Common myeloid progenitor, CD34-positive (primary cell): ENCODE measurements at regions not wholly inside any gene's neighbourhood (a gene's known extent, or its start where the extent isn't known, plus 50 kb on each side); places are given as distances from the start of the nearest gene placed in this dataset.

Experiments used
- CTCF ChIA-PET: fragments of 350-600 bp; sonication (Branson Sonifier 250); formaldehyde crosslinking; loops from one replicate; lab custom pipeline; 2021; ENCODE audit warnings: antibody characterized with exemption; lab: Charles Lee
- POLR2A ChIA-PET: fragments of 350-600 bp; sonication (Branson Sonifier 250); formaldehyde crosslinking; loops from one replicate; lab custom pipeline; 2021; ENCODE audit warnings: antibody characterized with exemption; lab: Charles Lee
- DNase-seq, 3 donors: peaks; one replicate each; pipeline versions ENCODE4 v3.0.0 to v3.0.0-alpha.2; 2013
- H3K27ac ChIP-seq, 2 experiments: 1 replicate in 1 of 2; 2 replicates in 1 of 2; pipeline ENCODE4 v1.7.0; 2013; ENCODE audit warnings: inconsistent platforms in 2 of 2, low read length in 2 of 2, mild to moderate bottlenecking in 2 of 2, low read depth in 1 of 2, moderate library complexity in 1 of 2; ENCODE audit not compliant: severe bottlenecking in 2 of 2, insufficient read depth in 1 of 2, poor library complexity in 1 of 2
- H3K27me3 ChIP-seq, 5 experiments: replicated peaks in 2 of 5; 1 replicate in 3 of 5; 2 replicates in 2 of 5; pipeline versions ENCODE4 v1.6.1 to v1.7.0; 2013; ENCODE audit warnings: low read length in 4 of 5, mild to moderate bottlenecking in 2 of 5, moderate library complexity in 2 of 5, inconsistent platforms in 1 of 5; ENCODE audit not compliant: insufficient read depth in 5 of 5, control insufficient read depth in 4 of 5
- H3K36me3 ChIP-seq, 4 experiments: 1 replicate in 2 of 4; 2 replicates in 2 of 4; pipeline versions ENCODE4 v1.6.1 to v1.7.0; 2013; ENCODE audit warnings: low read length in 3 of 4, control low read depth in 1 of 4, mild to moderate bottlenecking in 1 of 4; ENCODE audit not compliant: control insufficient read depth in 4 of 4, insufficient read depth in 4 of 4
- H3K4me1 ChIP-seq, 4 experiments: 1 replicate in 3 of 4; 2 replicates in 1 of 4; pipeline versions ENCODE4 v1.6.1 to v1.7.1; 2013; ENCODE audit warnings: low read length in 3 of 4, mild to moderate bottlenecking in 3 of 4, control low read depth in 1 of 4, inconsistent platforms in 1 of 4, moderate library complexity in 1 of 4; ENCODE audit not compliant: control insufficient read depth in 4 of 4, insufficient read depth in 4 of 4; ENCODE audit errors: control extremely low read depth in 1 of 4
- H3K4me3 ChIP-seq, 7 experiments: 1 replicate in 4 of 7; 2 replicates in 3 of 7; pipeline versions ENCODE4 v1.5.1 to v1.7.0; 2013; ENCODE audit warnings: mild to moderate bottlenecking in 7 of 7, low read length in 6 of 7, moderate library complexity in 6 of 7, inconsistent platforms in 2 of 7, low read depth in 2 of 7, control low read depth in 1 of 7; ENCODE audit not compliant: insufficient read depth in 4 of 7, control insufficient read depth in 1 of 7; ENCODE audit errors: extremely low read depth in 1 of 7
- H3K9me3 ChIP-seq, 5 experiments: 1 replicate in 4 of 5; 2 replicates in 1 of 5; pipeline versions ENCODE4 v1.6.1 to v1.7.1; 2013; ENCODE audit warnings: low read length in 4 of 5, mild to moderate bottlenecking in 2 of 5, inconsistent platforms in 1 of 5, low read depth in 1 of 5, moderate library complexity in 1 of 5; ENCODE audit not compliant: control insufficient read depth in 4 of 5, insufficient read depth in 2 of 5; ENCODE audit errors: control extremely low read depth in 1 of 5
- whole genome bisulfite sequencing: methylation state at CpG from one replicate; pipeline ENCODE4 v1.1.5; 2013; ENCODE audit not compliant: insufficient coverage; 5-methylcytosine and 5-hydroxymethylcytosine counted together

GRCh38 chr10:80697926-80698325 lies 160.2 kb downstream of the SH2D4B start:
- Histone ChIP-seq H3K36me3 (no peaks in the 10 kb centered on the region), H3K9me3 (no peaks in the 10 kb centered on the region), H3K27ac (no peak overlapping the region), H3K4me1 (no peaks in the 10 kb centered on the region), H3K27me3 (peaks cover 0 to 2% (median 0%) of the 10 kb centered on the region in 5 experiments), H3K4me3 (no peak overlapping the region)
- no peak for DNase-seq
- ChIA-PET POLR2A (no interaction called here), CTCF (no interaction called here)
- WGBS: 78% methylated on average over 2 of the region's 2 CpGs

- no peaks in the 10 kb centered on the region for H3K36me3 ChIP-seq
- peak; percentile 61 to 75 (median 68) for DNase-seq
- no peak overlapping the region for H3K4me3 ChIP-seq
- ChIA-PET POLR2A (no interaction called here), CTCF (interaction anchor here (1.2 to 3.1 kb wide), 6 partner anchors 14 to 480 kb away, joined by 4 to 12 read pairs (median 4); no protein-coding TSS in a partner anchor)
- no peaks in the 10 kb centered on the region for H3K9me3 ChIP-seq
- 20% methylated on average over 11 of the region's 14 CpGs for WGBS
- peaks cover 0 to 2% (median 0%) of the 10 kb centered on the region in 5 experiments for H3K27me3 ChIP-seq
- H3K4me1 ChIP-seq: no peaks in the 10 kb centered on the region
- H3K27ac ChIP-seq: no peak overlapping the region
Observed at GRCh38 chr10:80699602-80700039, 161.9 kb downstream of the SH2D4B start.

- Histone ChIP-seq H3K36me3 (no peaks in the 10 kb centered on the region), H3K4me1 (no peaks in the 10 kb centered on the region), H3K27ac (no peak overlapping the region), H3K4me3 (no peak overlapping the region), H3K27me3 (peaks cover 0 to 2% (median 0%) of the 10 kb centered on the region in 5 experiments), H3K9me3 (no peaks in the 10 kb centered on the region)
- POLR2A ChIA-PET: no interaction called here
- 100% methylated on average over 2 of the region's 3 CpGs for WGBS
- CTCF ChIA-PET: interaction anchor here (0.9 to 3.1 kb wide), 9 partner anchors 11 to 479 kb away, joined by 3 to 12 read pairs (median 4); no protein-coding TSS in a partner anchor
- no peak for DNase-seq
Observed at GRCh38 chr10:80700252-80700651, 162.6 kb downstream of the SH2D4B start.

GRCh38 chr10:80700760-80701444 lies 163.2 kb downstream of the SH2D4B start:
- POLR2A ChIA-PET: no interaction called here
- Histone ChIP-seq H3K36me3 (no peaks in the 10 kb centered on the region), H3K27me3 (peaks cover 0 to 2% (median 0%) of the 10 kb centered on the region in 5 experiments), H3K4me3 (no peak overlapping the region), H3K9me3 (no peaks in the 10 kb centered on the region), H3K4me1 (no peaks in the 10 kb centered on the region), H3K27ac (no peak overlapping the region)
- CTCF ChIA-PET: interaction anchor here (0.9 to 3.1 kb wide), 8 partner anchors 10 to 479 kb away, joined by 3 to 12 read pairs (median 4); no protein-coding TSS in a partner anchor
- no peak for DNase-seq
- 86% methylated on average over 7 of the region's 8 CpGs for WGBS

- ChIA-PET CTCF (interaction anchor here (1.2 to 3.1 kb wide), 2 partner anchors 15 to 478 kb away, joined by 3 to 12 read pairs; no protein-coding TSS in a partner anchor), POLR2A (no interaction called here)
- DNase-seq: no peak
- WGBS: 100% methylated on average over 1 of the region's 2 CpGs
- no peaks in the 10 kb centered on the region for H3K36me3 ChIP-seq
- peaks cover 0 to 2% (median 0%) of the 10 kb centered on the region in 5 experiments for H3K27me3 ChIP-seq
- no peak overlapping the region for H3K4me3 ChIP-seq
- no peak overlapping the region for H3K27ac ChIP-seq
- no peaks in the 10 kb centered on the region for H3K9me3 ChIP-seq
- H3K4me1 ChIP-seq: no peaks in the 10 kb centered on the region
Observed at GRCh38 chr10:80701706-80702105, 164.0 kb downstream of the SH2D4B start.

- H3K4me3 ChIP-seq: no peak overlapping the region
- CTCF ChIA-PET: interaction anchor here (0.6 to 3.1 kb wide), 4 partner anchors 9 to 477 kb away, joined by 3 to 12 read pairs (median 4); no protein-coding TSS in a partner anchor
- POLR2A ChIA-PET: no interaction called here
- no peaks in the 10 kb centered on the region for H3K36me3 ChIP-seq
- H3K27me3 ChIP-seq: peaks cover 0 to 2% (median 0%) of the 10 kb centered on the region in 5 experiments
- no peaks in the 10 kb centered on the region for H3K9me3 ChIP-seq
- DNase-seq: no peak
- WGBS: 94% methylated on average over 6 of the region's 6 CpGs
- no peaks in the 10 kb centered on the region for H3K4me1 ChIP-seq
- no peak overlapping the region for H3K27ac ChIP-seq
Observed at GRCh38 chr10:80702143-80702542, 164.4 kb downstream of the SH2D4B start.

GRCh38 chr10:80705899-80706298 lies 168.2 kb downstream of the SH2D4B start:
- CTCF ChIA-PET: no interaction called here
- POLR2A ChIA-PET: no interaction called here
- DNase-seq: no peak
- Histone ChIP-seq H3K9me3 (no peaks in the 10 kb centered on the region), H3K4me3 (no peak overlapping the region), H3K27ac (no peak overlapping the region), H3K27me3 (peaks cover 0 to 4% (median 0%) of the 10 kb centered on the region in 5 experiments), H3K4me1 (no peaks in the 10 kb centered on the region), H3K36me3 (no peaks in the 10 kb centered on the region)
